ENCODE measurements at regions not wholly inside any gene's neighbourhood (a gene's known extent, or its start where the extent isn't known, plus 50 kb on each side); places are given as distances from the start of the nearest gene placed in this dataset.

- Histone ChIP-seq H3K27me3 (ENCODE audit: insufficient read depth, poor library complexity, severe bottlenecking) (no peaks in the 10 kb centered on the region), H3K4me3 (replicated peaks; ENCODE audit: insufficient read depth, low read length) (no peak overlapping the region), H3K27ac (replicated peaks) (no peak overlapping the region)
- TF ChIP-seq POLR2AphosphoS5 (IDR thresholded peaks at IDR 0.05; ENCODE audit: low read depth) (no peak), SPI1 (IDR thresholded peaks at IDR 0.05; ENCODE audit: borderline replicate concordance, low read depth) (no peak), GABPA (IDR thresholded peaks at IDR 0.05; ENCODE audit: low read depth) (no peak), CTCF (IDR thresholded peaks at IDR 0.05; ENCODE audit: insufficient read depth, low read length) (no peak)
- TF ChIP-seq, protein P1, sequence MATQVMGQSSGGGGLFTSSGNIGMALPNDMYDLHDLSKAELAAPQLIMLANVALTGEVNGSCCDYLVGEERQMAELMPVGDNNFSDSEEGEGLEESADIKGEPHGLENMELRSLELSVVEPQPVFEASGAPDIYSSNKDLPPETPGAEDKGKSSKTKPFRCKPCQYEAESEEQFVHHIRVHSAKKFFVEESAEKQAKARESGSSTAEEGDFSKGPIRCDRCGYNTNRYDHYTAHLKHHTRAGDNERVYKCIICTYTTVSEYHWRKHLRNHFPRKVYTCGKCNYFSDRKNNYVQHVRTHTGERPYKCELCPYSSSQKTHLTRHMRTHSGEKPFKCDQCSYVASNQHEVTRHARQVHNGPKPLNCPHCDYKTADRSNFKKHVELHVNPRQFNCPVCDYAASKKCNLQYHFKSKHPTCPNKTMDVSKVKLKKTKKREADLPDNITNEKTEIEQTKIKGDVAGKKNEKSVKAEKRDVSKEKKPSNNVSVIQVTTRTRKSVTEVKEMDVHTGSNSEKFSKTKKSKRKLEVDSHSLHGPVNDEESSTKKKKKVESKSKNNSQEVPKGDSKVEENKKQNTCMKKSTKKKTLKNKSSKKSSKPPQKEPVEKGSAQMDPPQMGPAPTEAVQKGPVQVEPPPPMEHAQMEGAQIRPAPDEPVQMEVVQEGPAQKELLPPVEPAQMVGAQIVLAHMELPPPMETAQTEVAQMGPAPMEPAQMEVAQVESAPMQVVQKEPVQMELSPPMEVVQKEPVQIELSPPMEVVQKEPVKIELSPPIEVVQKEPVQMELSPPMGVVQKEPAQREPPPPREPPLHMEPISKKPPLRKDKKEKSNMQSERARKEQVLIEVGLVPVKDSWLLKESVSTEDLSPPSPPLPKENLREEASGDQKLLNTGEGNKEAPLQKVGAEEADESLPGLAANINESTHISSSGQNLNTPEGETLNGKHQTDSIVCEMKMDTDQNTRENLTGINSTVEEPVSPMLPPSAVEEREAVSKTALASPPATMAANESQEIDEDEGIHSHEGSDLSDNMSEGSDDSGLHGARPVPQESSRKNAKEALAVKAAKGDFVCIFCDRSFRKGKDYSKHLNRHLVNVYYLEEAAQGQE (IDR thresholded peaks at IDR 0.05; ENCODE audit: insufficient replicate concordance, low read depth) = no peak
- DNase-seq (ENCODE audit: low read depth in 1 of 2, low spot score in 1 of 2) = no peak
Measured at GRCh38 chr1:37347104-37347649, 127.2 kb upstream of the ZC3H12A start.

- H3K4me3 ChIP-seq (replicated peaks; ENCODE audit: insufficient read depth, low read length) = no peak overlapping the region
- H3K27ac ChIP-seq (replicated peaks) = no peak overlapping the region
- no peaks in the 10 kb centered on the region for H3K27me3 ChIP-seq (ENCODE audit: insufficient read depth, poor library complexity, severe bottlenecking)
- no peak for DNase-seq (ENCODE audit: low read depth in 1 of 2, low spot score in 1 of 2)
- TF ChIP-seq POLR2AphosphoS5 (IDR thresholded peaks at IDR 0.05; ENCODE audit: low read depth) (no peak), SPI1 (IDR thresholded peaks at IDR 0.05; ENCODE audit: borderline replicate concordance, low read depth) (no peak), CTCF (IDR thresholded peaks at IDR 0.05; ENCODE audit: insufficient read depth, low read length) (no peak), GABPA (IDR thresholded peaks at IDR 0.05; ENCODE audit: low read depth) (no peak)
- TF ChIP-seq, protein P1 (IDR thresholded peaks at IDR 0.05; ENCODE audit: insufficient replicate concordance, low read depth) = no peak
Measured at GRCh38 chr1:37353871-37354270, 120.5 kb upstream of the ZC3H12A start.

DNA sequence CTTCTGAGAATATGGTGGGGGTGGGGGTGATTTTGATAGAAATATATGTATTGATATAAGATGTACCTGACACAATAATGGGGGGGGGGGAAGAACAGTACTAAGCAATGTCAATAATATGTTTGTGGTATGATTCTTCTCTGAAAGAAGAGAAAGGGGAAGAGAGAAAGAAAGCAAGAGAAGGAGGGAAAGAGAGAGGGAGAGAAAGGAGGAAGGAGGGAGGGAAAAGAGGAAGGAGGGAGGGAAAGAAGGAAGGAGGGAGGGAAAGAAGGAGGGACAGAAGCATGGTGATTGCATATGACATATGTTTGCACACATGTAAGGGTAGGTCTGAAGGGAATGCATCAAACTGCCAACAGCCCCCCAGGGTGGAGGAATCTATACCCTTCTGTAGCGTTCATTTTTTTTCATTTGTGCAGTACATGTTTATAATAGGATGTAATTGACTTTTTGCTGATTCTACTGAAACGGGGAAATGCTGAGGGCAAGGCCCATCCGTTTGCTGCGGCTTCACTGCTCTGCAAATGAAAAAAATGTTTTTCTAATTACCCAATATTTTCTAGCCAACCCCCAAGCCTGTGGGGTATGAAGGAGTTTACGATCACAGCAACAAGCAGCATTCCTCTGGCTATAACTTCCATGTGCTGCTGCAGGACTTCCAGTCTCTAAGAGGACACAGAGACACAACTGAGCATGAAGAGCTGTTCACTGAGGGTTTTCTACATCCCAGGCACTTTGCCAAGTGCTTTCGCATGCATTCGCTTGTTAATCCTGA, 119.3 kb upstream of the ZC3H12A start:
- DNase-seq (ENCODE audit: low read depth in 1 of 2, low spot score in 1 of 2) = no peak
- TF ChIP-seq GABPA (IDR thresholded peaks at IDR 0.05; ENCODE audit: low read depth) (no peak), POLR2AphosphoS5 (IDR thresholded peaks at IDR 0.05; ENCODE audit: low read depth) (no peak), CTCF (IDR thresholded peaks at IDR 0.05; ENCODE audit: insufficient read depth, low read length) (no peak), SPI1 (IDR thresholded peaks at IDR 0.05; ENCODE audit: borderline replicate concordance, low read depth) (no peak)
- TF ChIP-seq, protein P1 (IDR thresholded peaks at IDR 0.05; ENCODE audit: insufficient replicate concordance, low read depth) = no peak
- Histone ChIP-seq H3K4me3 (replicated peaks; ENCODE audit: insufficient read depth, low read length) (no peak overlapping the region), H3K27ac (replicated peaks) (no peak overlapping the region), H3K27me3 (ENCODE audit: insufficient read depth, poor library complexity, severe bottlenecking) (no peaks in the 10 kb centered on the region)
